ENCODE measurements at regions not wholly inside any gene's neighbourhood (a gene's known extent, or its start where the extent isn't known, plus 50 kb on each side); places are given as distances from the start of the nearest gene placed in this dataset.

DNA sequence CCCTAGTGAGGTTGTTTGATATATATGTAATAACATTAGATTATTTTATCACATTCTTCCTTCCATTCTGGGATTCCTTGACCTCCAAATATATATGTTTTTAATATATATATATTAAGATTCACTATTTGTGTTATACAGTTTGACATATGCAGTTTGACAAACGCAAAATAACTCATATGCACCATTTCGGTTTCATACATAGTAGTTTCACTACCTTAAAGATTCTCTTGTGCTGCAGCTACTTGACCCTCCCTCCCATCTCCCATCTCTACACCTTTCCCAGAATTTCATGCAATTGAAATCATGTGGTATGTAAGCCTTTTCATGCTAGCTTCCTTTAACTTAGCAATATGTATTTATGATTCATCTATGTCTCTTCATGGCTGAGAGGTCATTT lies 1244.4 kb downstream of the SORCS3 start:
- TF ChIP-seq, protein P1, sequence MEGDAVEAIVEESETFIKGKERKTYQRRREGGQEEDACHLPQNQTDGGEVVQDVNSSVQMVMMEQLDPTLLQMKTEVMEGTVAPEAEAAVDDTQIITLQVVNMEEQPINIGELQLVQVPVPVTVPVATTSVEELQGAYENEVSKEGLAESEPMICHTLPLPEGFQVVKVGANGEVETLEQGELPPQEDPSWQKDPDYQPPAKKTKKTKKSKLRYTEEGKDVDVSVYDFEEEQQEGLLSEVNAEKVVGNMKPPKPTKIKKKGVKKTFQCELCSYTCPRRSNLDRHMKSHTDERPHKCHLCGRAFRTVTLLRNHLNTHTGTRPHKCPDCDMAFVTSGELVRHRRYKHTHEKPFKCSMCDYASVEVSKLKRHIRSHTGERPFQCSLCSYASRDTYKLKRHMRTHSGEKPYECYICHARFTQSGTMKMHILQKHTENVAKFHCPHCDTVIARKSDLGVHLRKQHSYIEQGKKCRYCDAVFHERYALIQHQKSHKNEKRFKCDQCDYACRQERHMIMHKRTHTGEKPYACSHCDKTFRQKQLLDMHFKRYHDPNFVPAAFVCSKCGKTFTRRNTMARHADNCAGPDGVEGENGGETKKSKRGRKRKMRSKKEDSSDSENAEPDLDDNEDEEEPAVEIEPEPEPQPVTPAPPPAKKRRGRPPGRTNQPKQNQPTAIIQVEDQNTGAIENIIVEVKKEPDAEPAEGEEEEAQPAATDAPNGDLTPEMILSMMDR (conservative IDR thresholded peaks at IDR 0.05; ENCODE audit: low read depth, low read length) = no peak
- no peak for TF ChIP-seq BHLHE40 (IDR thresholded peaks at IDR 0.05; ENCODE audit: low read depth, low read length)
- no peak for TF ChIP-seq RCOR1 (IDR thresholded peaks at IDR 0.05; ENCODE audit: insufficient replicate concordance, low read length)
- no peak for TF ChIP-seq POLR2A (IDR thresholded peaks at IDR 0.05; ENCODE audit: low read depth, low read length)
- TF ChIP-seq, protein P2, sequence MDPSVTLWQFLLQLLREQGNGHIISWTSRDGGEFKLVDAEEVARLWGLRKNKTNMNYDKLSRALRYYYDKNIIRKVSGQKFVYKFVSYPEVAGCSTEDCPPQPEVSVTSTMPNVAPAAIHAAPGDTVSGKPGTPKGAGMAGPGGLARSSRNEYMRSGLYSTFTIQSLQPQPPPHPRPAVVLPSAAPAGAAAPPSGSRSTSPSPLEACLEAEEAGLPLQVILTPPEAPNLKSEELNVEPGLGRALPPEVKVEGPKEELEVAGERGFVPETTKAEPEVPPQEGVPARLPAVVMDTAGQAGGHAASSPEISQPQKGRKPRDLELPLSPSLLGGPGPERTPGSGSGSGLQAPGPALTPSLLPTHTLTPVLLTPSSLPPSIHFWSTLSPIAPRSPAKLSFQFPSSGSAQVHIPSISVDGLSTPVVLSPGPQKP (IDR thresholded peaks at IDR 0.05; ENCODE audit: borderline replicate concordance, low read depth, low read length) = no peak
- no peak for TF ChIP-seq RAD21 (IDR thresholded peaks at IDR 0.05; ENCODE audit: low read length)
- no peak for TF ChIP-seq MAZ (IDR thresholded peaks at IDR 0.05; ENCODE audit: borderline replicate concordance, low read depth, low read length)
- TF ChIP-seq, protein P3, sequence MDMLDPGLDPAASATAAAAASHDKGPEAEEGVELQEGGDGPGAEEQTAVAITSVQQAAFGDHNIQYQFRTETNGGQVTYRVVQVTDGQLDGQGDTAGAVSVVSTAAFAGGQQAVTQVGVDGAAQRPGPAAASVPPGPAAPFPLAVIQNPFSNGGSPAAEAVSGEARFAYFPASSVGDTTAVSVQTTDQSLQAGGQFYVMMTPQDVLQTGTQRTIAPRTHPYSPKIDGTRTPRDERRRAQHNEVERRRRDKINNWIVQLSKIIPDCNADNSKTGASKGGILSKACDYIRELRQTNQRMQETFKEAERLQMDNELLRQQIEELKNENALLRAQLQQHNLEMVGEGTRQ (IDR thresholded peaks at IDR 0.05; ENCODE audit: low read depth, low read length) = no peak
- no peak for TF ChIP-seq MAFK (IDR thresholded peaks at IDR 0.05; ENCODE audit: low read depth, low read length)
- no peak for TF ChIP-seq RFX5 (IDR thresholded peaks at IDR 0.05; ENCODE audit: low read depth, low read length)
